ENCODE measurements at regions not wholly inside any gene's neighbourhood (a gene's known extent, or its start where the extent isn't known, plus 50 kb on each side); places are given as distances from the start of the nearest gene placed in this dataset.

DNA sequence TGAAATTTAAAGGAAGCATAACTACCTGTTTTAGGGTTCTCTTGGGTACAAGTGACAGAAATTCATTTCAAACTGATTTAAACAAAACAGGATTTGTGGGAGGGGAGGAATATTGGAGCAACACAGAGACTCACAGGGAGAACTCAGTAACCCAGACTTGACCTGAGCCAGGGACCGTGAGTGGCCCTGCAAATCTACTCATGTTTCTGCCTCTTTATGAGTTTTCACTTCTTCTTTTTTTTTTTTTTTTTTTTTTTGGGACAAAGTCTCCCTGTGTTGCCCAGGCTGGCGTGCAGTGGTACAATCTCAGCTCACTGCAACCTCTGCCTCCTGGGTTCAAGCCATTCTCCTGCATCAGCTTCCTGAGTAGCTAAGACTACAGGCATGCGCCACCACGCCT, 405.6 kb upstream of the ZNF608 start:
- no peaks in the 10 kb centered on the region for H3K79me2 ChIP-seq (ENCODE audit: control insufficient read depth, insufficient read depth, low read length)
- ChIA-PET POLR2A (no interaction called here), RAD21 (ENCODE audit: unreplicated experiment) (interaction anchor here (0.7 kb wide), 1 partner anchor 145 kb away, joined by 6 read pairs; no protein-coding TSS in a partner anchor), CTCF (no interaction called here), SMC1A (ENCODE audit: uncharacterized antibody, unreplicated experiment) (no interaction called here)
- no peak for ATAC-seq
- H3K27me3 ChIP-seq (replicated peaks in 1 of 2; ENCODE audit: control insufficient read depth in 2 of 2, insufficient read depth in 2 of 2, low read length in 1 of 2) = peaks cover 0 to 5% of the 10 kb centered on the region in 2 experiments; a peak in 1 of 4 replicates
- no peaks in the 10 kb centered on the region for H4K20me1 ChIP-seq (ENCODE audit: control insufficient read depth, insufficient read depth)
- WGBS (ENCODE audit: insufficient coverage, insufficient replicate concordance, low lambda C conversion rate, missing lambda C conversion rate) = 0% methylated on average over 4 of the region's 4 CpGs
- no peak overlapping the region for H3K4me3 ChIP-seq
- no peak overlapping the region for H2AFZ ChIP-seq (ENCODE audit: control insufficient read depth, low read depth, low read length)
- H3K27ac ChIP-seq (ENCODE audit: control insufficient read depth, insufficient read depth) = no peak overlapping the region
- H3K9me3 ChIP-seq (replicated peaks; ENCODE audit: control insufficient read depth, insufficient read depth, low read length) = no peaks in the 10 kb centered on the region
- H3K9ac ChIP-seq (ENCODE audit: control insufficient read depth, insufficient read depth, low read length) = no peak overlapping the region
- intact Hi-C loops (cut with micrococcal nuclease; ENCODE audit: unreplicated experiment) (no loop called here), in situ Hi-C loops (cut with MboI) (no loop called here)
- no peak overlapping the region for H3K4me2 ChIP-seq (ENCODE audit: control insufficient read depth, insufficient read depth)
- BruUV-seq (replicated peaks) = no TSS peak
- FAIRE-seq = no peak
- H3K4me1 ChIP-seq (ENCODE audit: control insufficient read depth, insufficient read depth, low read length) = no peaks in the 10 kb centered on the region
- no peaks in the 10 kb centered on the region for H3K36me3 ChIP-seq (ENCODE audit: control insufficient read depth in 2 of 2, insufficient read depth in 2 of 2, low read length in 1 of 2)
- TF ChIP-seq ZNF384 (IDR thresholded peaks at IDR 0.05; ENCODE audit: borderline replicate concordance, low read depth, low read length) = 0 out of 2 replicates have a peak, but pooled peaks have one; percentile 7
- TF ChIP-seq, protein P1, sequence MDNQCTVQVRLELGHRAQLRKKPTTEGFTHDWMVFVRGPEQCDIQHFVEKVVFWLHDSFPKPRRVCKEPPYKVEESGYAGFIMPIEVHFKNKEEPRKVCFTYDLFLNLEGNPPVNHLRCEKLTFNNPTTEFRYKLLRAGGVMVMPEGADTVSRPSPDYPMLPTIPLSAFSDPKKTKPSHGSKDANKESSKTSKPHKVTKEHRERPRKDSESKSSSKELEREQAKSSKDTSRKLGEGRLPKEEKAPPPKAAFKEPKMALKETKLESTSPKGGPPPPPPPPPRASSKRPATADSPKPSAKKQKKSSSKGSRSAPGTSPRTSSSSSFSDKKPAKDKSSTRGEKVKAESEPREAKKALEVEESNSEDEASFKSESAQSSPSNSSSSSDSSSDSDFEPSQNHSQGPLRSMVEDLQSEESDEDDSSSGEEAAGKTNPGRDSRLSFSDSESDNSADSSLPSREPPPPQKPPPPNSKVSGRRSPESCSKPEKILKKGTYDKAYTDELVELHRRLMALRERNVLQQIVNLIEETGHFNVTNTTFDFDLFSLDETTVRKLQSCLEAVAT (IDR thresholded peaks at IDR 0.05) = no peak
- DNase-seq (ENCODE audit: low read depth, low spot score) = no peak

DNA sequence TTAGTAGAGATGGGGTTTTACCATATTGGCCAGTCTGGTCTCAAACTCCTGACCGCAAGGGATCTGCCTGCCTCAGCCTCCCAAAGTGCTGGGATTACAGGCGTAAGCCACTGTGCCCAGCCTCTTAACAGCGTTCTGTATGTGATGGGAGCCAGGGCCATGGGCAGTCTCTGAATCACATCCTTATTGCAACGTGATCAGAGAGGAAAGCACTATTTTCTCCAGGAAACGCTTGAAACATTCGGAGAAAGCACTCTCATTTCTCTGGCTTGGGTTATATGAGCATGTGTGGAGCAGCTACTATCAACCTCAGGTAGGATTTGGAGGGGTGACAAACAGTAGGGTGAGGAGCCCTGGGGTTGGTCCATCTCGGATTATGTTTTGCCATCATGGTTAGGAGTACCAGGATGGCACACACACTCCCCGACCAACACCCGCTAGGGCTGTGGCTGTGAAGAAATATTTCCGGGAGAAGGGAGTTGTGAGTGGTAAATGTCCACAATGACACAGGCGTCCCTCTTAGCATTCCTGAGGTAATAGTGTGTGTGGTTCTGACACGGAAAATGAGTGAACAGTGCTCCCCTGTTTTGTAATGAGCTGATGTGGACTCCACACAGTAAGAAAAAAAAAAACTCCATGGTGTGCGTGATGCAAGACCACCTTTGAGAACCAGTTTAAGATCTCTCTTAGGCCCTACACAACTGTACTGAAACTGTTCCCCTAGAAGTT, 406.2 kb upstream of the ZNF608 start:
- H4K20me1 ChIP-seq (ENCODE audit: control insufficient read depth, insufficient read depth) = no peaks in the 10 kb centered on the region
- intact Hi-C loops (cut with micrococcal nuclease; ENCODE audit: unreplicated experiment) = no loop called here
- in situ Hi-C loops (cut with MboI) = no loop called here
- TF ChIP-seq BACH1 (IDR thresholded peaks at IDR 0.05; ENCODE audit: borderline replicate concordance) (no peak), ETV6 (conservative IDR thresholded peaks at IDR 0.05 in 1 of 2, IDR thresholded peaks at IDR 0.05 in 1 of 2; ENCODE audit: borderline replicate concordance in 1 of 2, low read depth in 1 of 2) (no peak), ZNF384 (IDR thresholded peaks at IDR 0.05; ENCODE audit: borderline replicate concordance, low read depth, low read length) (0 out of 2 replicates have a peak, but pooled peaks have one; percentile 4)
- DNase-seq (ENCODE audit: low read depth, low spot score) (no peak), ATAC-seq (no peak), FAIRE-seq (no peak)
- H3K79me2 ChIP-seq (ENCODE audit: control insufficient read depth, insufficient read depth, low read length) = no peaks in the 10 kb centered on the region
- H3K27ac ChIP-seq (ENCODE audit: control insufficient read depth, insufficient read depth) = no peak overlapping the region
- ChIA-PET CTCF (no interaction called here), POLR2A (no interaction called here), SMC1A (ENCODE audit: uncharacterized antibody, unreplicated experiment) (no interaction called here), RAD21 (ENCODE audit: unreplicated experiment) (interaction anchor here (0.7 kb wide), 1 partner anchor 145 kb away, joined by 6 read pairs; no protein-coding TSS in a partner anchor)
- H3K9me3 ChIP-seq (replicated peaks; ENCODE audit: control insufficient read depth, insufficient read depth, low read length) = no peaks in the 10 kb centered on the region
- H3K4me3 ChIP-seq = no peak overlapping the region
- H3K36me3 ChIP-seq (ENCODE audit: control insufficient read depth in 2 of 2, insufficient read depth in 2 of 2, low read length in 1 of 2) = no peaks in the 10 kb centered on the region
- H3K4me2 ChIP-seq (ENCODE audit: control insufficient read depth, insufficient read depth) = no peak overlapping the region
- no peaks in the 10 kb centered on the region for H3K4me1 ChIP-seq (ENCODE audit: control insufficient read depth, insufficient read depth, low read length)
- H2AFZ ChIP-seq (ENCODE audit: control insufficient read depth, low read depth, low read length) = no peak overlapping the region
- peaks cover 0 to 5% of the 10 kb centered on the region in 2 experiments; a peak in 1 of 4 replicates for H3K27me3 ChIP-seq (replicated peaks in 1 of 2; ENCODE audit: control insufficient read depth in 2 of 2, insufficient read depth in 2 of 2, low read length in 1 of 2)
- 55% methylated on average over 13 of the region's 13 CpGs for WGBS (ENCODE audit: insufficient coverage, insufficient replicate concordance, low lambda C conversion rate, missing lambda C conversion rate)
- no peak overlapping the region for H3K9ac ChIP-seq (ENCODE audit: control insufficient read depth, insufficient read depth, low read length)
- no TSS peak for BruUV-seq (replicated peaks)

Data from GM12878 (cell line).